B cell (primary cell): ENCODE measurements at regions not wholly inside any gene's neighbourhood (a gene's known extent, or its start where the extent isn't known, plus 50 kb on each side); places are given as distances from the start of the nearest gene placed in this dataset.

Experiments
- ATAC-seq: fragments of 200-7000 bp; cut with Tn5 transposase; one replicate; pipeline ENCODE4 v1.10.0; 2021; ENCODE audit warnings: low read depth, mild to moderate bottlenecking, moderate number of reproducible peaks, moderate library complexity
- CTCF ChIA-PET: fragments of 350-600 bp; sonication (Branson Sonifier 250); formaldehyde crosslinking; loops from one replicate; lab custom pipeline; 2021; ENCODE audit warnings: antibody characterized with exemption, inconsistent platforms; lab: Charles Lee
- POLR2A ChIA-PET: fragments of 350-600 bp; sonication (Branson Sonifier 250); formaldehyde crosslinking; loops from one replicate; lab custom pipeline; 2021; ENCODE audit warnings: antibody characterized with exemption; lab: Charles Lee
- DNase-seq: peaks from one replicate; pipeline ENCODE4 v3.0.0; 2013
- H2AFZ ChIP-seq: 2 replicates; pipeline ENCODE4 v1.6.1; 2012; ENCODE audit warnings: mild to moderate bottlenecking, low read depth, low read length; ENCODE audit not compliant: insufficient read depth, poor library complexity, severe bottlenecking
- H3K27ac ChIP-seq, 2 donors: 1 replicate in 1 of 2; 2 replicates in 1 of 2; pipeline ENCODE4 v1.5.1; 2012 to 2013; ENCODE audit warnings: low read length in 2 of 2, mild to moderate bottlenecking in 2 of 2, moderate library complexity in 1 of 2
- H3K27me3 ChIP-seq, 4 experiments: fragments of 200-600 bp in 1 of 4; sonication (generic) in 1 of 4; replicated peaks in 1 of 4; 1 replicate in 2 of 4; 2 replicates in 2 of 4; pipeline versions ENCODE4 v1.6.1 to v1.7.0; 2013 to 2016; ENCODE audit warnings: low read length in 3 of 4, mild to moderate bottlenecking in 2 of 4, mixed read lengths in 1 of 4, moderate library complexity in 1 of 4; ENCODE audit not compliant: insufficient read depth in 4 of 4, control insufficient read depth in 3 of 4; ENCODE audit errors: control extremely low read depth in 1 of 4
- H3K36me3 ChIP-seq, 2 experiments: replicated peaks in 1 of 2; 1 replicate in 1 of 2; 2 replicates in 1 of 2; pipeline versions ENCODE4 v1.6.1 to v1.7.1; 2013; ENCODE audit warnings: low read length in 1 of 2; ENCODE audit not compliant: insufficient read depth in 2 of 2, control insufficient read depth in 1 of 2; ENCODE audit errors: control extremely low read depth in 1 of 2, extremely low read depth in 1 of 2
- H3K4me1 ChIP-seq, 2 donors: fragments of 200-600 bp in 1 of 2; sonication (generic) in 1 of 2; 1 replicate in 1 of 2; 2 replicates in 1 of 2; pipeline versions ENCODE4 v1.5.1 to v1.6.1; 2013 to 2017; ENCODE audit warnings: low read length in 2 of 2; ENCODE audit not compliant: control insufficient read depth in 2 of 2, insufficient read depth in 2 of 2
- H3K4me2 ChIP-seq: replicated peaks from 2 replicates; pipeline ENCODE3; 2012; ENCODE audit warnings: mild to moderate bottlenecking, low read depth, low read length; ENCODE audit not compliant: poor library complexity, severe bottlenecking
- H3K4me3 ChIP-seq, 5 experiments: fragments of 200-600 bp in 1 of 5; sonication (generic) in 1 of 5; 1 replicate in 3 of 5; 2 replicates in 2 of 5; pipeline versions ENCODE4 v1.5.1 to v1.7.0; 2011 to 2016; ENCODE audit warnings: low read length in 4 of 5, mild to moderate bottlenecking in 4 of 5, low read depth in 2 of 5, control low read depth in 1 of 5, moderate library complexity in 1 of 5; ENCODE audit not compliant: insufficient read depth in 1 of 5; ENCODE audit errors: control extremely low read depth in 1 of 5, extremely low read depth in 1 of 5
- H3K79me2 ChIP-seq: fragments of 200-600 bp; sonication (generic); one replicate; pipeline ENCODE4 v1.6.0; 2016; ENCODE audit warnings: low read length; ENCODE audit not compliant: control insufficient read depth, insufficient read depth
- H3K9ac ChIP-seq: fragments of 200-600 bp; sonication (generic); 2 replicates; pipeline ENCODE4 v1.6.1; 2017; ENCODE audit warnings: mild to moderate bottlenecking, low read length, moderate library complexity
- H3K9me3 ChIP-seq, 3 donors: one replicate each; pipeline versions ENCODE4 v1.6.1 to v1.7.1; 2013; ENCODE audit warnings: low read length in 2 of 3; ENCODE audit not compliant: control insufficient read depth in 2 of 3, insufficient read depth in 1 of 3; ENCODE audit errors: control extremely low read depth in 1 of 3
- H4K20me1 ChIP-seq: 2 replicates; pipeline ENCODE4 v1.6.0; 2012; ENCODE audit warnings: mild to moderate bottlenecking, low read length; ENCODE audit not compliant: insufficient read depth, control insufficient read depth, poor library complexity, severe bottlenecking
- H3K27ac Mint-ChIP-seq: one replicate; pipeline ENCODE4 v1.8.0; 2021; ENCODE audit warnings: mixed read lengths
- H3K27me3 Mint-ChIP-seq: one replicate; pipeline ENCODE4 v1.8.0; 2021; ENCODE audit warnings: mixed read lengths
- H3K4me1 Mint-ChIP-seq: one replicate; pipeline ENCODE4 v1.8.0; 2021; ENCODE audit warnings: mixed read lengths
- H3K4me3 Mint-ChIP-seq: one replicate; pipeline ENCODE4 v1.8.0; 2021; ENCODE audit warnings: mixed read lengths
- H3K9me3 Mint-ChIP-seq: one replicate; pipeline ENCODE4 v1.8.0; 2022; ENCODE audit warnings: mixed read lengths; ENCODE audit not compliant: insufficient read depth
- CTCF ChIP-seq: fragments of 200-600 bp; IDR thresholded peaks from one replicate; pipeline ENCODE4 v1.8.0; 2022; ENCODE audit warnings: antibody characterized with exemption, mild to moderate bottlenecking
- EZH2 ChIP-seq: IDR thresholded peaks from 2 replicates; pipeline ENCODE4 v1.6.1; 2012; ENCODE audit warnings: borderline replicate concordance, low read depth, mild to moderate bottlenecking, moderate library complexity, low read length; ENCODE audit not compliant: insufficient read depth, poor library complexity, severe bottlenecking
- WGBS: methylation state at CpG from one replicate; pipeline ENCODE4 v1.1.5; 2013; ENCODE audit warnings: missing lambda C conversion rate; ENCODE audit not compliant: insufficient coverage; 5-methylcytosine and 5-hydroxymethylcytosine counted together
- intact Hi-C: fragments of 100-400 bp; cut with micrococcal nuclease; formaldehyde crosslinking; loops from one replicate; pipeline ENCODE4 v1.10.0; 2022

GRCh38 chr1:55457874-55458273, 242.7 kb upstream of the USP24 start:
- Mint-ChIP-seq H3K4me3 (no peak overlapping the region), H3K9me3 (peaks cover 2% of the 10 kb centered on the region), H3K27me3 (no peaks in the 10 kb centered on the region), H3K4me1 (no peaks in the 10 kb centered on the region), H3K27ac (no peak overlapping the region)
- DNase-seq (no peak), ATAC-seq (no peak)
- intact Hi-C loops, result no loop called here
- Histone ChIP-seq H3K9ac (no peak overlapping the region), H3K4me2 (no peak overlapping the region), H3K36me3 (no peaks in the 10 kb centered on the region), H3K4me3 (no peak overlapping the region), H3K27ac (no peak overlapping the region), H4K20me1 (no peaks in the 10 kb centered on the region), H3K9me3 (peaks cover 0 to 7% (median 4%) of the 10 kb centered on the region in 3 donors), H3K79me2 (no peaks in the 10 kb centered on the region), H2AFZ (no peak overlapping the region), H3K4me1 (no peaks in the 10 kb centered on the region), H3K27me3 (no peaks in the 10 kb centered on the region)
- ChIA-PET CTCF (no interaction called here), POLR2A (no interaction called here)
- TF ChIP-seq EZH2, result no peak
- TF ChIP-seq CTCF, result no peak
- no CpG with 5 or more reads among the region's 2 CpGs for WGBS

- POLR2A ChIA-PET, result no interaction called here
- no peaks in the 10 kb centered on the region for H3K27me3 ChIP-seq
- intact Hi-C loops, result no loop called here
- no peak overlapping the region for H3K27ac ChIP-seq
- H3K79me2 ChIP-seq, result no peaks in the 10 kb centered on the region
- H3K4me1 Mint-ChIP-seq, result no peaks in the 10 kb centered on the region
- ATAC-seq (no peak), DNase-seq (no peak)
- peaks cover 4% of the 10 kb centered on the region for H3K27me3 Mint-ChIP-seq
- H3K4me1 ChIP-seq, result no peaks in the 10 kb centered on the region
- peaks cover 2% of the 10 kb centered on the region for H3K9me3 Mint-ChIP-seq
- no peak for TF ChIP-seq CTCF
- TF ChIP-seq EZH2, result no peak
- H3K4me3 ChIP-seq, result no peak overlapping the region
- H3K36me3 ChIP-seq, result no peaks in the 10 kb centered on the region
- H3K4me2 ChIP-seq, result no peak overlapping the region
- WGBS, result 100% methylated on average over 1 of the region's 1 CpG
- CTCF ChIA-PET, result no interaction called here
- H3K27ac Mint-ChIP-seq, result no peak overlapping the region
- H3K9ac ChIP-seq, result no peak overlapping the region
- no peak overlapping the region for H2AFZ ChIP-seq
- peaks cover 0 to 7% (median 4%) of the 10 kb centered on the region in 3 donors for H3K9me3 ChIP-seq
- H3K4me3 Mint-ChIP-seq, result no peak overlapping the region
- H4K20me1 ChIP-seq, result no peaks in the 10 kb centered on the region
These were observed 241.8 kb upstream of the USP24 start for GRCh38 chr1:55456971-55457370.
